Progenitor cell of endocrine pancreas (in vitro differentiated cells): ENCODE measurements at regions not wholly inside any gene's neighbourhood (a gene's known extent, or its start where the extent isn't known, plus 50 kb on each side); places are given as distances from the start of the nearest gene placed in this dataset.

Experiments
- DNase-seq: peaks from one replicate; pipeline ENCODE4 v3.0.0; 2021; ENCODE audit warnings: low spot score; ENCODE audit not compliant: unreplicated experiment
- H3K27ac Mint-ChIP-seq: 2 replicates; pipeline ENCODE4 v1.8.0; 2021; ENCODE audit warnings: mild to moderate bottlenecking, moderate library complexity, mixed read lengths
- H3K27me3 Mint-ChIP-seq: 2 replicates; pipeline ENCODE4 v1.8.0; 2021; ENCODE audit warnings: mixed read lengths
- H3K36me3 Mint-ChIP-seq: 2 replicates; pipeline ENCODE4 v1.8.0; 2022; ENCODE audit warnings: mixed read lengths; ENCODE audit not compliant: insufficient read depth
- H3K4me1 Mint-ChIP-seq: 2 replicates; pipeline ENCODE4 v1.8.0; 2021; ENCODE audit warnings: low read depth, mixed read lengths
- H3K4me3 Mint-ChIP-seq: 2 replicates; pipeline ENCODE4 v1.8.0; 2021; ENCODE audit warnings: low read depth, mild to moderate bottlenecking, moderate library complexity, mixed read lengths
- H3K9me3 Mint-ChIP-seq: 2 replicates; pipeline ENCODE4 v1.8.0; 2021; ENCODE audit warnings: low read depth, mixed read lengths
- CTCF ChIP-seq: fragments of 200-600 bp; sonication (generic); IDR thresholded peaks from one replicate; pipeline ENCODE4 v1.5.0; 2021; ENCODE audit warnings: antibody characterized with exemption, mild to moderate bottlenecking; ENCODE audit not compliant: unreplicated experiment

GRCh38 chr7:81206217-81206616 is 287.4 kb upstream of the SEMA3C start:
- H3K4me1 Mint-ChIP-seq, result no peaks in the 10 kb centered on the region
- H3K27ac Mint-ChIP-seq, result no peak overlapping the region
- peaks cover 1% of the 10 kb centered on the region for H3K9me3 Mint-ChIP-seq
- no peak overlapping the region for H3K4me3 Mint-ChIP-seq
- TF ChIP-seq CTCF, result no peak
- no peak for DNase-seq
- H3K27me3 Mint-ChIP-seq, result no peaks in the 10 kb centered on the region
- no peaks in the 10 kb centered on the region for H3K36me3 Mint-ChIP-seq

- Mint-ChIP-seq H3K9me3 (peaks cover 2% of the 10 kb centered on the region), H3K27me3 (no peaks in the 10 kb centered on the region), H3K4me3 (no peak overlapping the region), H3K36me3 (no peaks in the 10 kb centered on the region), H3K27ac (no peak overlapping the region), H3K4me1 (no peaks in the 10 kb centered on the region)
- DNase-seq, result no peak
- no peak for TF ChIP-seq CTCF
Measured at GRCh38 chr7:81201188-81201587, 282.3 kb upstream of the SEMA3C start.

GRCh38 chr7:81198766-81199165 is 279.9 kb upstream of the SEMA3C start:
- no peaks in the 10 kb centered on the region for H3K4me1 Mint-ChIP-seq
- H3K36me3 Mint-ChIP-seq, result no peaks in the 10 kb centered on the region
- H3K27ac Mint-ChIP-seq, result no peak overlapping the region
- DNase-seq, result no peak
- no peaks in the 10 kb centered on the region for H3K27me3 Mint-ChIP-seq
- TF ChIP-seq CTCF, result no peak
- H3K9me3 Mint-ChIP-seq, result peaks cover 2% of the 10 kb centered on the region
- no peak overlapping the region for H3K4me3 Mint-ChIP-seq

- H3K27me3 Mint-ChIP-seq, result no peaks in the 10 kb centered on the region
- no peak for TF ChIP-seq CTCF
- no peak overlapping the region for H3K4me3 Mint-ChIP-seq
- peaks cover 2% of the 10 kb centered on the region for H3K9me3 Mint-ChIP-seq
- H3K36me3 Mint-ChIP-seq, result no peaks in the 10 kb centered on the region
- no peak overlapping the region for H3K27ac Mint-ChIP-seq
- H3K4me1 Mint-ChIP-seq, result no peaks in the 10 kb centered on the region
- no peak for DNase-seq
Measured at GRCh38 chr7:81197266-81197665, 278.4 kb upstream of the SEMA3C start.

- no peak overlapping the region for H3K27ac Mint-ChIP-seq
- no peak for TF ChIP-seq CTCF
- no peak for DNase-seq
- H3K4me1 Mint-ChIP-seq, result no peaks in the 10 kb centered on the region
- no peak overlapping the region for H3K4me3 Mint-ChIP-seq
- no peaks in the 10 kb centered on the region for H3K27me3 Mint-ChIP-seq
- no peaks in the 10 kb centered on the region for H3K36me3 Mint-ChIP-seq
- H3K9me3 Mint-ChIP-seq, result no peaks in the 10 kb centered on the region
Measured at GRCh38 chr7:81195033-81195432, 276.2 kb upstream of the SEMA3C start.
